ENCODE measurements at regions not wholly inside any gene's neighbourhood (a gene's known extent, or its start where the extent isn't known, plus 50 kb on each side); places are given as distances from the start of the nearest gene placed in this dataset.

DNA sequence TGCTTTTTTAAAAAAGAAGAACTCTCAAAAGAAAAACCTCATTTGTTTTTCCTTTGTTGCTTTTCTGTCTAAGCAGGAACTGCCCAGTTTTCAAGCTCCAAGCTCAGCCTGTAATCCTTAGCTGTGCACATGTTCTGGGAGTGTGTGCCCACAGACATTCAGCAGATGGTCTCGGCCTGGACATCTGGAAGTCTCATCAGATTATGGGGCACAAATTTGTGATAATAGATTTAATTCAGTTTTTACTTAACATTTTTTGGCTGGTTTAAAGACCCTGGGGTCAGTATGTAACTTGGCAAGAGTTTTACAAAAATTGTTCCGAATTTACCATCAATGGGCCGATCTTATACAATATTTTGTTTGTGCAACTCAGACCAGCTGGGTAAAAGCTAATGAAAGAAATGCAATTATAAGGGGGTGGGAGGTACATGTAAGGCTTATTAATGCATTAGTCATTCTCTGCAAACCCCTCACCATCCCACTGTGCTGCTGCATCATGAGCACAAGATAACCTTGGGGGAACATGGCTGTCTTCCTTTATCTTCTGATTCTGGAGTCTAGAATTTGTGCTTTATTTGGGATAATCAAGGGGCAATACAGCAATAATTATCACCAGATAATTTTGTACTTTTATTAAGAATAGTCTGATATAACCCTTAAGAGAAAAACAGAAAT lies 86.9 kb upstream of the PHOX2B start:
- H3K27me3 ChIP-seq (ENCODE audit: control insufficient read depth, insufficient read depth, low read length), result no peaks in the 10 kb centered on the region
- TF ChIP-seq, protein P1, sequence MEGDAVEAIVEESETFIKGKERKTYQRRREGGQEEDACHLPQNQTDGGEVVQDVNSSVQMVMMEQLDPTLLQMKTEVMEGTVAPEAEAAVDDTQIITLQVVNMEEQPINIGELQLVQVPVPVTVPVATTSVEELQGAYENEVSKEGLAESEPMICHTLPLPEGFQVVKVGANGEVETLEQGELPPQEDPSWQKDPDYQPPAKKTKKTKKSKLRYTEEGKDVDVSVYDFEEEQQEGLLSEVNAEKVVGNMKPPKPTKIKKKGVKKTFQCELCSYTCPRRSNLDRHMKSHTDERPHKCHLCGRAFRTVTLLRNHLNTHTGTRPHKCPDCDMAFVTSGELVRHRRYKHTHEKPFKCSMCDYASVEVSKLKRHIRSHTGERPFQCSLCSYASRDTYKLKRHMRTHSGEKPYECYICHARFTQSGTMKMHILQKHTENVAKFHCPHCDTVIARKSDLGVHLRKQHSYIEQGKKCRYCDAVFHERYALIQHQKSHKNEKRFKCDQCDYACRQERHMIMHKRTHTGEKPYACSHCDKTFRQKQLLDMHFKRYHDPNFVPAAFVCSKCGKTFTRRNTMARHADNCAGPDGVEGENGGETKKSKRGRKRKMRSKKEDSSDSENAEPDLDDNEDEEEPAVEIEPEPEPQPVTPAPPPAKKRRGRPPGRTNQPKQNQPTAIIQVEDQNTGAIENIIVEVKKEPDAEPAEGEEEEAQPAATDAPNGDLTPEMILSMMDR (IDR thresholded peaks at IDR 0.05), result no peak
- WGBS (ENCODE audit: insufficient coverage), result 92% methylated on average over 3 of the region's 3 CpGs
- ATAC-seq (no peak), DNase-seq (no peak)
- Mint-ChIP-seq H3K4me3 (no peak overlapping the region), H3K9me3 (no peaks in the 10 kb centered on the region), H3K36me3 (no peaks in the 10 kb centered on the region), H3K27me3 (ENCODE audit: low read depth in 2 of 2) (peaks cover 0 to 4% of the 10 kb centered on the region in 2 donors), H3K4me1 (no peaks in the 10 kb centered on the region), H3K27ac (no peak overlapping the region)
- no peaks in the 10 kb centered on the region for H3K9me3 ChIP-seq (ENCODE audit: control insufficient read depth, insufficient read depth, low read length)
- intact Hi-C loops (cut with micrococcal nuclease), result no loop called here
- H3K27ac ChIP-seq (ENCODE audit: low read length), result no peak overlapping the region
- H3K4me1 ChIP-seq (ENCODE audit: control insufficient read depth, insufficient read depth, low read length), result no peaks in the 10 kb centered on the region
- no peaks in the 10 kb centered on the region for H3K36me3 ChIP-seq (ENCODE audit: control insufficient read depth, insufficient read depth, low read length)
- no peak overlapping the region for H3K4me3 ChIP-seq (ENCODE audit: low read length)

GRCh38 chr4:41832961-41833360 lies 84.4 kb upstream of the PHOX2B start:
- DNase-seq (no peak), ATAC-seq (no peak)
- Histone ChIP-seq H3K36me3 (ENCODE audit: control insufficient read depth, insufficient read depth, low read length) (no peaks in the 10 kb centered on the region), H3K4me3 (ENCODE audit: low read length) (no peak overlapping the region), H3K27me3 (ENCODE audit: control insufficient read depth, insufficient read depth, low read length) (no peaks in the 10 kb centered on the region), H3K27ac (ENCODE audit: low read length) (no peak overlapping the region), H3K9me3 (ENCODE audit: control insufficient read depth, insufficient read depth, low read length) (no peaks in the 10 kb centered on the region), H3K4me1 (ENCODE audit: control insufficient read depth, insufficient read depth, low read length) (no peaks in the 10 kb centered on the region)
- H3K27me3 Mint-ChIP-seq (ENCODE audit: low read depth in 2 of 2), result peaks cover 4 to 8% of the 10 kb centered on the region in 2 donors
- TF ChIP-seq, protein P1 (IDR thresholded peaks at IDR 0.05), result no peak
- WGBS (ENCODE audit: insufficient coverage), result 0% methylated on average over 1 of the region's 1 CpG
- no peaks in the 10 kb centered on the region for H3K36me3 Mint-ChIP-seq
- intact Hi-C loops (cut with micrococcal nuclease), result no loop called here
- no peak overlapping the region for H3K27ac Mint-ChIP-seq
- H3K4me3 Mint-ChIP-seq, result no peak overlapping the region
- no peaks in the 10 kb centered on the region for H3K9me3 Mint-ChIP-seq
- no peaks in the 10 kb centered on the region for H3K4me1 Mint-ChIP-seq

GRCh38 chr4:41822325-41822724 lies 73.8 kb upstream of the PHOX2B start:
- H3K27me3 ChIP-seq (ENCODE audit: control insufficient read depth, insufficient read depth, low read length), result no peaks in the 10 kb centered on the region
- 85% methylated on average over 3 of the region's 4 CpGs for WGBS (ENCODE audit: insufficient coverage)
- no peaks in the 10 kb centered on the region for H3K9me3 ChIP-seq (ENCODE audit: control insufficient read depth, insufficient read depth, low read length)
- intact Hi-C loops (cut with micrococcal nuclease), result no loop called here
- no peak for ATAC-seq
- no peak overlapping the region for H3K27ac Mint-ChIP-seq
- no peaks in the 10 kb centered on the region for H3K9me3 Mint-ChIP-seq
- no peak overlapping the region for H3K27ac ChIP-seq (ENCODE audit: low read length)
- no peak overlapping the region for H3K4me3 Mint-ChIP-seq
- H3K36me3 ChIP-seq (ENCODE audit: control insufficient read depth, insufficient read depth, low read length), result no peaks in the 10 kb centered on the region
- no peak for DNase-seq
- no peak overlapping the region for H3K4me3 ChIP-seq (ENCODE audit: low read length)
- peaks cover 0 to 3% of the 10 kb centered on the region in 2 donors for H3K27me3 Mint-ChIP-seq (ENCODE audit: low read depth in 2 of 2)
- no peaks in the 10 kb centered on the region for H3K36me3 Mint-ChIP-seq
- H3K4me1 Mint-ChIP-seq, result no peaks in the 10 kb centered on the region
- TF ChIP-seq, protein P1 (IDR thresholded peaks at IDR 0.05), result no peak
- H3K4me1 ChIP-seq (ENCODE audit: control insufficient read depth, insufficient read depth, low read length), result no peaks in the 10 kb centered on the region

- Mint-ChIP-seq H3K9me3 (peaks cover 0 to 2% of the 10 kb centered on the region in 2 donors), H3K36me3 (no peaks in the 10 kb centered on the region), H3K27ac (no peak overlapping the region), H3K4me3 (no peak overlapping the region), H3K4me1 (no peaks in the 10 kb centered on the region), H3K27me3 (ENCODE audit: low read depth in 2 of 2) (peaks cover 0 to 3% of the 10 kb centered on the region in 2 donors)
- no peak for ATAC-seq
- Histone ChIP-seq H3K4me1 (ENCODE audit: control insufficient read depth, insufficient read depth, low read length) (no peaks in the 10 kb centered on the region), H3K4me3 (ENCODE audit: low read length) (no peak overlapping the region), H3K36me3 (ENCODE audit: control insufficient read depth, insufficient read depth, low read length) (no peaks in the 10 kb centered on the region), H3K27me3 (ENCODE audit: control insufficient read depth, insufficient read depth, low read length) (no peaks in the 10 kb centered on the region), H3K27ac (ENCODE audit: low read length) (no peak overlapping the region), H3K9me3 (ENCODE audit: control insufficient read depth, insufficient read depth, low read length) (no peaks in the 10 kb centered on the region)
- intact Hi-C loops (cut with micrococcal nuclease), result no loop called here
- TF ChIP-seq, protein P1 (IDR thresholded peaks at IDR 0.05), result no peak
- no peak for DNase-seq
- WGBS (ENCODE audit: insufficient coverage), result 67% methylated on average over 1 of the region's 2 CpGs
Observed at GRCh38 chr4:41820473-41820872, 71.9 kb upstream of the PHOX2B start.
